ENCODE measurements at regions not wholly inside any gene's neighbourhood (a gene's known extent, or its start where the extent isn't known, plus 50 kb on each side); places are given as distances from the start of the nearest gene placed in this dataset.

- DNase-seq (ENCODE audit: low spot score), result no peak
Measured at GRCh38 chr1:232555494-232556210, 74.3 kb downstream of the SIPA1L2 start.

DNA sequence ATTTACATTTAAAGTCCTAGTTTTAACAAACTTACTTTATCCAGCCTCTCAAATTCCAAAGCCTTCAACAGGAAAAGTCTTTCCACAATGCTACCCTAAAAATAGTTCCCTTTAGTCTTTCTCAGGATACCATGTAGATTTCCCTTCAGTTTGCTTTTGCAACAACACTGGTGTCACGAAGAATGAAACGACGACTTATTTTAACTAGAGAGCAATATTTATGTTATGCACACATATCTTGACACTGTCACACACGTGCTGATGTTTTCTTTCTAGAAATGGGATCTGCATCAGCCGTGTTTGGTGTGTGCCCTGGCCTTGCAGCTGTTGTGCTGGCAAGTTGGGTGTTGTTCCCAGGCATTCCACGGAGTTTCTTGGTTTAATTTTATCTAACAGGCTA lies 75.5 kb downstream of the SIPA1L2 start:
- no peak for DNase-seq (ENCODE audit: low spot score)

DNA sequence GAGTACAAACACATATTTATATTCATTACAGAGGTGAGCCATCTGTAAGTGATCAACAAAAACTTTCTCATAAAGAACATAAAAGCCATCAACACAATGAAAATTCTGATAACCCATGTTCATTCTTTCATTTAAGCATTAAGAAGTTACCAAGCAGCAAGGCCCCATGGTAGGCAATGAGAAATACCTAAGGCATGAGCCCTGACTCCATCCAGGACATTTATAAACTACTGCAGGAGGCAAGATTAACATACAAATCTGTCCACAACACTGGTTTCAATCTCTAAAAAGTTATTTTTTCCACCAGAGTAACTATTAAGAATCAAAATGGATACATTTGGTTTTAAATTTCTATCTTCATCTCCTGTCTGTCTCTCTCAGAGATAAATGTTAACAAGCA lies 76.1 kb downstream of the SIPA1L2 start:
- no peak for DNase-seq (ENCODE audit: low spot score)

GRCh38 chr1:232553050-232553754 lies 76.7 kb downstream of the SIPA1L2 start:
- no peak for DNase-seq (ENCODE audit: low spot score)

DNA sequence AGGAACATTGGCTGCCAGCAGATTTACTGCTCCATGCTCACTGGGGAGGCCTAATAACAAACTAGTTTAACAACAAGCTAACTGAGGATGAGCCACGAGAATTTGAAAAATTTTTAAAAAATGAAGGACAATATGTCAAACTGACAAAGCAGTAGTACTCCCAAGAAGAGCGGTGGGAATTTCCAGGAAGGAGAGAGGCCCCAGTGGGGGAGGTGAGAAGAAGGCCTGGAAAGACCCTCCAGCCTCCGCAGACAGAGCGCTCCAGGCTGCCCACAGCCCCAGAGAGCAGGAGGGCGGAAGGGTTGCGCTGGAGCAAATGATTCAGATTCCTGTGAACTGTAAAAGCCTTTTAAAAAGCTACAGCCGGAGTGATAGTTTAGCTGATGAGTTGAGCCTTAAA lies 78.5 kb downstream of the SIPA1L2 start:
- DNase-seq (ENCODE audit: low spot score), result no peak

GRCh38 chr1:232550007-232550406 lies 79.9 kb downstream of the SIPA1L2 start:
- DNase-seq (ENCODE audit: low spot score), result peak; percentile 85

DNA sequence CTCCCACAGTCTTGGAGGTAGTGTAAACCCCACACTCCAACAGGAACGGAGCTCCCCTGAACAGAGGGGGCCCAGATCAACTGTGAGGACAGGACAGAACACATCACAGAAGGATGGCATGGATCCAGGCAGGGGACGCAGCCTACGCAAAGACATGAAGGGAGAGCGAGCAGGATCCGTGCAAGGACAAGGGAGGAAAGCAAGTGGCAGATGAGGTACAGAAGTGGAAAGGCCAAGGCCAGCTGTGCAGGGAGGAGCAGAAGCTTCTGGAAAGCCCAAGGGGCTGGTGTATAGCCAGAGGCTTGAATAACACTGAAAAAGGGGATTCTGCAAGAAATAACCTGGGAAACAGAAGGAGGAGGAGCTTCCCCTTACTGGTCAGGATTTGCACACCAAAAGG lies 81.2 kb downstream of the SIPA1L2 start:
- DNase-seq (ENCODE audit: low spot score), result no peak

GRCh38 chr1:232547938-232548484 lies 81.9 kb downstream of the SIPA1L2 start:
- DNase-seq (ENCODE audit: low spot score), result no peak

DNA sequence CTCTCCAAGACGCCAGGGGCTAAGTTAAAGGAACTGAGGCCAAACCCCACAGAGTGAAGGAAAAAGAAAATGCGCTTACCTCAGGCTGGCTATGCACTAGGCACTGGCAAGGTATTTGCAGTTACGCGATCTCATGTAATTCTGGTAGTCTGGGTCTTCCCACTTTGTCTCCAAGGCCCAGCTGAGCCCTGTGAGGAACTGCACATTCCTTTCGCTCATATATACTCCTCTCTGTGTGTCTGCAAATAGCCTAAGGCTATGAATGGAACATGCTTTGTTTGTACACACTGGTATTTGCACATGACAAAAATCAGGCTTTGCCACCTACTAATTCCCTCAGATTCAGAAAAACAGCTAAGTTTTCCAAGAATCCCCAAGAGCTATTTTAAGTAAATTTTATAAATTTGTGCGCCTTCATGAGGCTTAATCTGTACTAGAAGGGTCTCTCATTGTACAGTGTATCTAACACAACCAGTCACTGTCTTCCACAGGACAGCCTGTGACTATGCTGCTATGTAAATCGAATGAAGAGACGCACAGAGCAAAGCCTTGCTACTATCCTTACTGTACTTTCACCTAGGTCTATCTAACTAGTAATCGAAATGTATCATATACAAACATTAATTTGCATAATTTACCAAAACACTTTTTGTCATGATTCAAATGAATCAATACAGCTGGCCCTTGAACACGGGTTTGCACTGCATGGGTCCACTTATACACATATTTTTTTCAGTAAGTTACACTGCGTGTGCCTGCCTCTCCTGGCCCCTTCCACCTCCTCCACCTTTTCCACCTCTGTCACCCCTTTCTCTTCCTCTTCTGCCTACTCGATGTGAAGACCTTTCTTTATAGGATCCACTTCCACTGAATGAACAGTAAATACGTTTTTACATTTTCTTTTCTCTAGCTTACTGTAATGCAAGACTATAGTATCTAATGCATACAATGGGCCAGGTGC lies 87.0 kb downstream of the SIPA1L2 start:
- DNase-seq (ENCODE audit: low spot score), result peak; percentile 48

DNA sequence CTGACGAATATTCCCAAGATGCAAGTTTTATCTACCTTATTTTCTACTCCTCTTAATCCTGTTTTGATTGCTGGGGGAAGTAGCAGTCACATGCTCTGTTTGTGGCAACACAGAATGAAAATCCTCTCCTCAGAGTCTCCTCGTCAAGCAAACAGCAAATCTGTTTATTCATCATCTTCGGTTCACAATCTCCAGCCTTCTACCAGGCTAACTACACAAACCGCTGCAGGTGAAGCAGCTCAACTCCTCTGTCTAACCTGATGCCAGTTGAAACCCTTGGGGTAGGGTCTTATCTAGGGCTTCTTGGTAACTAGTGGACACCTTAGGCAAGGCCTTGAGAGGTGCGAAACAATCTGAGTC lies 91.0 kb downstream of the SIPA1L2 start:
- no peak for DNase-seq (ENCODE audit: low spot score)

DNA sequence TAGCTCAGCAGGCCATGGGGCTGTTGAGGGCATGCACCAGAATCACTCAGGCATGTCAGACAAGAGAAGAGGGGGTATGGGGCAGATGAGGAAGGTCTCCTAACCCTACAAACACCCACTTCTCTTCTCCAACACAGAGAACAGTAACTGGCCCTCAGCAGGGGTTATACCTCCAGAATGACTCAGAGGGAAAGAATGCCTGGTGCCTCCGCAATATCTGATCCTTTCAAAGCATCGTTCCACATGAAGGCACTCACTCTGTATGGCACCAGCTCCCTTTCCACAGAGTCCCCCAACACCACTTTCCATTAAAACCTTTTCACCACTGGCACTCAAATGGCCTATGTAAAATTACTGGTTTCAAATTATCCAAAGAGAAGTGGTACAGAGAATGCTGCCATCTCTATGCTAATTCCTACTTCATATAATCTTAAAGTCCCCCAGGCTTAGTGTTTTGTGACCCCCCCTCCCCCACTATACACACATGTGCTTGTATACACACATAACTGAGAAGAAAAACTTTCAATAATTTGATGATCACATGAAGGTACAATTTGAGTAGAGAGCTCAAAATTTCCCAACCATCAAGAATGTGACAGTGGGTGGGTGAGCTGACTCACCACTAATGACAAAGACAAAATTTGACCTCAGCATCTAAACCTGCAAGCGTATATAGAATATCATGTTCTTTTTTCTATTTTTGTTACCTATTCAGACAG lies 91.5 kb downstream of the SIPA1L2 start:
- peak; percentile 75 for DNase-seq (ENCODE audit: low spot score)

- no peak for DNase-seq (ENCODE audit: low spot score)
Measured at GRCh38 chr1:232534552-232535517, 95.1 kb downstream of the SIPA1L2 start.

- no peak for DNase-seq (ENCODE audit: low spot score)
Measured at GRCh38 chr1:232533328-232533727, 96.6 kb downstream of the SIPA1L2 start.

DNA sequence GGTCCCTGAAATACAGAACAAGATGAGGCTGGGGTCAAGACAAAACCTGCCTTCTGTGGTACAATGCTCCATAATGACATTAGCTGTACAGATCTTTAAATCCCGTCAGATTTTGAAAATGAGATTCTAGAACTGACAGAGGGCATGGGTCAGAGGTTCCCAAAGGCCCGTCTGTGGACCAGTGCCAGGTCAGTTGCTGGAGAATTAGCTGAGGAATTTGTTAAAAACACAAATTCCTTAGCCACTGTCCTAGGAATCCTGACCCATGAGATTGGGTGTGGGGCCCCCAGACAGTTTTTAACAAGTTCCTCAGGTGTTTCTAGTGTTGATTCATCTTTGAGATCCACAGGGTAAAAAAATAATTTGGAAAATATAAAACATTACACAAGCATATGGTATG lies 97.0 kb downstream of the SIPA1L2 start:
- no peak for DNase-seq (ENCODE audit: low spot score)

GRCh38 chr1:232531291-232531690 lies 98.6 kb downstream of the SIPA1L2 start:
- DNase-seq (ENCODE audit: low spot score), result no peak

DNA sequence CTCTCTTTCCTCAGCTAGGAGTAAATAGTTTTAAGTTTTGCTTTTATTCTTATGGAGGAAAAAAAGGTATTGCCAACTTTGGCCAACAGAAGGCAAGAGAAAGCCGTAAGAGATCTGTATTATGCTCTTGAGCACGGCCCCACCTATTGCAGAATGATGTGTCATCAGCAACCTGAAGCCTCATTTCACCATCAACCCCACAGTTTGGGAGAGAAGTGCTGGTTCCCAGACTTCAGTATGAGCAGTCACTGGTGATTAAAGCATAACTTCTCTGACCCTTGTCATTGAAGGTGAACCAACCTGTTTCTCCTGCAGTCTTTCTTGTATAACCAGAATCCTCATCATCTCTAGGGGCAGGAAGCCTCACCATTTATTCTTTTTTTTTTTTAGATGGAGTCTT lies 100.2 kb downstream of the SIPA1L2 start:
- DNase-seq (ENCODE audit: low spot score), result no peak

DNA sequence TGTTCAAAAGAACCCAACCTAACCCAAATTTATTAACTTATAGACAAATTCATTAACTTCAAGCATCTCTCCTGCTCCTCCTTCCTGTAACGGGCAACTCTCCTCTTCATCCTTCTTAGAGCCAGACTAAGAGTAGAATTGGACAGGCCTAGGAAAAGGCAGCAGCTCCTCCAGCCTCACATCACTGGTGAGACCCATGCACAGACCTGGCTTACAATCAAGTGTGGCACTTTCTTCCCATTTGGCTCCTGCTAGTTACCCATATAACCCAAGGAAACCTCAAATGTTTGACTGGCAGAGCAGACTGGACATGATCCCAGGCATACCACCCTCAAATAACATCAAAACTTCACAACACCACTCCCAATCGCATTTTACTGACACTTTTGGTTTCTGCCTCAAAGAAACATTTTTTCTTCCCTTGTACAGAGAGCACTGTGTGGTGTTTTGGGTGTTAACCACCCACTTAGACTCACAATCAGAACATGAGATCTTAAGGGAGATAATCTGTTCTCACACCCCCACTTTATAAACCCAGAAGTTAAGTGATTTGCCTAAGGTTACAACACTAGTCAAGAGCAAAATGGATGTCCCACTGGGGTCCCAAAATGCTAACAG lies 101.4 kb downstream of the SIPA1L2 start:
- DNase-seq (ENCODE audit: low spot score), result no peak

DNA sequence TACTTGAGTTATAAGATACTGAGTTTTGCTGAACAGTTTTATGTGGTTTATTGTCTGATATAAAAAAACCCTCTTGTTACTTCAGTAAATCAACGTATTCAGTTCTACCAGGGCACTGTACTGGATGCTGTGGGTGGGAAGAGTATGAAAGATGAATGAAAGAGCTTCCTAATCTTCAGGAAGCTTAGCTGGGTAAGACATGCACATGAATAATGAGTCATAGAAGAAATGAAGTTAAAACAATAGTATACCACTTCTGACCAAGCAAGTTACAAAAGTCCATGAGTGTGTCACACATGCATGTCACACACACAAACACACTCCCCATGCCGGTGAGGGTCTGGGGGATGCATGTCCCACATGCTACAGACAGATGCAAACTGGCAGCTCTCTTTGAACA lies 105.9 kb downstream of the SIPA1L2 start:
- DNase-seq (ENCODE audit: low spot score), result peak; percentile 90

DNA sequence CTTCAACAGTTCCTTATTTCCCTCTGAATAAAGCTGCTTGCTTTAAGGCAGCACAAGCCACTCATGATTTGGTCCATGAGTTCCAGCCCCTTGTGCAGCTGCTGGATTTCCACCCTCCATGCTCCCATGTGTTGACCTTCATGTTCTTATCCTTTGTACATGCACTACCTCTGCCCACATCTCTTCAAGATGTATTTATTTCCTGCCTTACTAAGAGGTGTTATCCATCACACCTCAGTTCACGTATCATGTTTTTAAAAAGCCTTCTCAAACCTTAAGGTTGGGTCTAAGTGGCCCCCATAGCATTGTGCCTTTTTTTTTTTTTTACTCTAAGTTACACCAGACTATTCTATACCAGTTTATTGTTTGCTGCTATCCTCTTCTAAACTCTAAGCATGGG lies 107.7 kb downstream of the SIPA1L2 start:
- DNase-seq (ENCODE audit: low spot score), result no peak

DNA sequence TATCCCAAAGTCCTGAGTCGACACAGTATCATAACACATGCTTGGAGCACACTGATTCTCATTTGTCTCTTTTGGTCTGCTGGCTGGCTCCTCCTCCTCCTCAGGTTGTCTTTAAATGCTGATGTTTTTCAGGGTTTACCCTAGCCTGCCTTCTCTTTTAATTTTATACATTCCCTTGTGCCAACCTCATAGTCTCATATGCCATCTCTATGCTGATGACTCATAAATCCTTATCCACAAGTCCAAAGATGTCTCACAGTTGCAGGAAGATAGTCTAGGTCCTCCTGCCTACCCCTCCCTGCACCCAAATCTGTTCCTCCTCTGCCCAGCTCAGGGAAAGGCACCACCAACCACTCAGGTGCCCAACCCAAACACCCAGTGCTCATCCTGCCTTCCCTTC lies 108.3 kb downstream of the SIPA1L2 start:
- DNase-seq (ENCODE audit: low spot score), result no peak

Data from COLO829 (cell line).